GM12878 (cell line): ENCODE measurements at regions not wholly inside any gene's neighbourhood (a gene's known extent, or its start where the extent isn't known, plus 50 kb on each side); places are given as distances from the start of the nearest gene placed in this dataset.

ENCODE experiments used
- ATAC-seq: fragments of 200-7000 bp; cut with Tn5 transposase; 3 replicates; pipeline ENCODE4 v1.9.1; 2020; ENCODE audit warnings: mild to moderate bottlenecking, moderate library complexity
- BruUV-seq: library from RNA; stranded (reverse); fragments of 400-500 nt; replicated peaks from 2 replicates; lab custom pipeline; 2021; lab: Mats Ljungman, UMichigan
- CTCF ChIA-PET: fragments of 300-600 bp; sonication (Branson Sonifier 250); formaldehyde crosslinking; extraction: SDS; loops from one replicate; lab custom pipeline; 2021; ENCODE audit warnings: inconsistent platforms; lab: Yijun Ruan, JAX
- POLR2A ChIA-PET: fragments of 350-600 bp; formaldehyde crosslinking; extraction: SDS; loops from one replicate; lab custom pipeline; 2021; ENCODE audit warnings: inconsistent platforms; lab: Charles Lee
- RAD21 ChIA-PET: fragments of 300-600 bp; sonication (Branson Sonifier 250); formaldehyde crosslinking; loops from one replicate; lab custom pipeline; 2023; ENCODE audit warnings: antibody characterized with exemption; ENCODE audit not compliant: unreplicated experiment; lab: Charles Lee
- SMC1A ChIA-PET: fragments of 300-600 bp; sonication (Branson Sonifier 250); formaldehyde crosslinking; loops from one replicate; lab custom pipeline; 2023; ENCODE audit not compliant: unreplicated experiment, uncharacterized antibody; lab: Charles Lee
- DNase-seq: peaks from one replicate; pipeline ENCODE4 v3.0.0-alpha.2; 2011; ENCODE audit warnings: low read depth, low spot score
- FAIRE-seq: peaks from 3 replicates; lab custom pipeline; 2011; peaks lifted over from hg19 to GRCh38; lab: Jason Lieb, UNC
- H2AFZ ChIP-seq: 2 replicates; pipeline ENCODE4 v1.6.0; 2011; ENCODE audit warnings: low read depth, low read length, control low read depth; ENCODE audit not compliant: control insufficient read depth
- H3K27ac ChIP-seq: 2 replicates; pipeline ENCODE4 v1.5.1; 2011; ENCODE audit warnings: control low read depth; ENCODE audit not compliant: control insufficient read depth, insufficient read depth
- H3K27me3 ChIP-seq, 2 experiments: replicated peaks in 1 of 2; 2 replicates each; pipeline versions ENCODE4 v1.6.0 to v1.6.1; 2011; ENCODE audit warnings: low read length in 1 of 2; ENCODE audit not compliant: control insufficient read depth in 2 of 2, insufficient read depth in 2 of 2
- H3K36me3 ChIP-seq, 2 experiments: 2 replicates each; pipeline ENCODE4 v1.5.1; 2011; ENCODE audit warnings: low read length in 1 of 2; ENCODE audit not compliant: control insufficient read depth in 2 of 2, insufficient read depth in 2 of 2
- H3K4me1 ChIP-seq: 2 replicates; pipeline ENCODE4 v1.6.1; 2011; ENCODE audit warnings: mild to moderate bottlenecking, low read length, moderate library complexity, mixed read lengths; ENCODE audit not compliant: control insufficient read depth, insufficient read depth
- H3K4me2 ChIP-seq: 2 replicates; pipeline ENCODE4 v1.6.0; 2011; ENCODE audit warnings: control low read depth; ENCODE audit not compliant: control insufficient read depth, insufficient read depth
- H3K4me3 ChIP-seq: fragments of 200-600 bp; sonication (generic); 2 replicates; pipeline ENCODE4 v1.5.1; 2016
- H3K79me2 ChIP-seq: 2 replicates; pipeline ENCODE4 v1.6.0; 2011; ENCODE audit warnings: low read length; ENCODE audit not compliant: control insufficient read depth, insufficient read depth
- H3K9ac ChIP-seq: 2 replicates; pipeline ENCODE4 v1.8.0; 2011; ENCODE audit warnings: low read length, control low read depth, mixed read lengths; ENCODE audit not compliant: control insufficient read depth, insufficient read depth
- H3K9me3 ChIP-seq: replicated peaks from 3 replicates; pipeline ENCODE4 v1.5.1; 2011; ENCODE audit warnings: mild to moderate bottlenecking, low read length; ENCODE audit not compliant: control insufficient read depth, insufficient read depth
- H4K20me1 ChIP-seq: 2 replicates; pipeline ENCODE4 v1.6.0; 2011; ENCODE audit not compliant: control insufficient read depth, insufficient read depth
- CBFB ChIP-seq: IDR thresholded peaks from 2 replicates; pipeline ENCODE4 v1.6.1; 2016; ENCODE audit warnings: antibody characterized with exemption, low read depth
- CHD2 ChIP-seq: IDR thresholded peaks from 2 replicates; pipeline ENCODE4 v1.6.1; 2011; ENCODE audit warnings: low read depth, low read length, improper control_type of control experiment, borderline replicate concordance
- CHD4 ChIP-seq: fragments of 200-600 bp; sonication (generic); IDR thresholded peaks from 2 replicates; pipeline ENCODE4 v1.6.1; 2016; ENCODE audit warnings: mild to moderate bottlenecking
- EGR1 ChIP-seq, 2 experiments: IDR thresholded peaks; 1 replicate in 1 of 2; 2 replicates in 1 of 2; pipeline ENCODE4 v1.6.1; 2011 to 2012; ENCODE audit warnings: low read depth in 2 of 2, low read length in 2 of 2, borderline replicate concordance in 1 of 2, mild to moderate bottlenecking in 1 of 2, moderate library complexity in 1 of 2
- IRF4 ChIP-seq: IDR thresholded peaks from 2 replicates; pipeline ENCODE4 v1.6.1; 2011; ENCODE audit warnings: low read depth, low read length
- KDM1A ChIP-seq: fragments of 200-600 bp; sonication (generic); IDR thresholded peaks from 2 replicates; pipeline ENCODE4 v1.6.1; 2016; ENCODE audit warnings: borderline replicate concordance
- NR2F1 ChIP-seq: fragments of 450-650 bp; conservative IDR thresholded peaks from 2 replicates; pipeline ENCODE4 v1.6.1; 2017; ENCODE audit warnings: mild to moderate bottlenecking
- NRF1 ChIP-seq: conservative IDR thresholded peaks from 2 replicates; pipeline ENCODE4 v1.6.1; 2011; ENCODE audit warnings: mild to moderate bottlenecking, low read depth, low read length, improper control_type of control experiment
- SIN3A ChIP-seq: IDR thresholded peaks from 2 replicates; pipeline ENCODE4 v1.6.1; 2012; ENCODE audit warnings: low read depth, low read length, improper control_type of control experiment
- TARDBP ChIP-seq: IDR thresholded peaks from 2 replicates; pipeline ENCODE4 v1.6.1; 2016; ENCODE audit warnings: borderline replicate concordance
- TCF7 ChIP-seq: IDR thresholded peaks from 2 replicates; pipeline ENCODE4 v1.6.1; 2014; ENCODE audit warnings: antibody characterized with exemption, borderline replicate concordance
- YBX1 ChIP-seq: fragments of 450-650 bp; IDR thresholded peaks from 2 replicates; pipeline ENCODE4 v1.6.1; 2016; ENCODE audit warnings: antibody characterized with exemption
- WGBS: methylation state at CpG from one replicate; pipeline ENCODE4 v1.1.6; 2016; ENCODE audit warnings: low lambda C conversion rate; ENCODE audit not compliant: insufficient replicate concordance, insufficient coverage; ENCODE audit errors: missing lambda C conversion rate; 5-methylcytosine and 5-hydroxymethylcytosine counted together
- in situ Hi-C: fragments of 300-500 bp; cut with MboI; formaldehyde crosslinking; loops from 9 replicates; pipeline ENCODE4 v1.14.3; 2018; ENCODE audit warnings: mixed read lengths
- intact Hi-C: fragments of 100-400 bp; cut with micrococcal nuclease; formaldehyde crosslinking; loops from one replicate; pipeline ENCODE4 v1.14.2; 2022; ENCODE audit not compliant: unreplicated experiment
- TF ChIP-seq, protein P1 (sequence below): fragments of 450-650 bp; IDR thresholded peaks from 2 replicates; pipeline ENCODE4 v1.6.1; 2016; ENCODE audit warnings: mild to moderate bottlenecking, moderate library complexity, borderline replicate concordance
- TF ChIP-seq, protein P2 (sequence below): IDR thresholded peaks from 2 replicates; pipeline ENCODE4 v1.6.1; 2011; ENCODE audit warnings: low read depth, low read length, improper control_type of control experiment, borderline replicate concordance
- TF ChIP-seq, protein P3 (sequence below): fragments of 450-650 bp; IDR thresholded peaks from 2 replicates; pipeline ENCODE4 v1.6.1; 2016; ENCODE audit warnings: mild to moderate bottlenecking

DNA sequence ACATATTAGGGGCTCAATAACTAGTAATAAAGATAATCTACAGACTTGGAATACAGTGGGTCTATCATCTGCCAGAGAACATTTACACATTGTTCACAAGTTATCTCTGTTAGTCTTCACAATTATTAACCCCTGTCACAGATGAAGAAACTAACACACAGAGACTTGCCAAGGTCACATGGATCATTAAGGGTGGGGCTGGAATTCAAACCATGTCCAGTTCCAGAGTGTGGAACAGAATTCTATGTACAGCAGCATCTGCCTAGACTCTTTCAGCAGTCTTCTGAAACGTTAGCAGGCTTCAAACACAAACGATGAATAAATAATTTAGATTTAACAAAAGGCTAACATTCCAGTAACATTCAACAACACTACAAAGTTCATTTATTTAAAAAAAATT, 673.9 kb upstream of the NR2F2 start (continued):
- TF ChIP-seq, protein P1, sequence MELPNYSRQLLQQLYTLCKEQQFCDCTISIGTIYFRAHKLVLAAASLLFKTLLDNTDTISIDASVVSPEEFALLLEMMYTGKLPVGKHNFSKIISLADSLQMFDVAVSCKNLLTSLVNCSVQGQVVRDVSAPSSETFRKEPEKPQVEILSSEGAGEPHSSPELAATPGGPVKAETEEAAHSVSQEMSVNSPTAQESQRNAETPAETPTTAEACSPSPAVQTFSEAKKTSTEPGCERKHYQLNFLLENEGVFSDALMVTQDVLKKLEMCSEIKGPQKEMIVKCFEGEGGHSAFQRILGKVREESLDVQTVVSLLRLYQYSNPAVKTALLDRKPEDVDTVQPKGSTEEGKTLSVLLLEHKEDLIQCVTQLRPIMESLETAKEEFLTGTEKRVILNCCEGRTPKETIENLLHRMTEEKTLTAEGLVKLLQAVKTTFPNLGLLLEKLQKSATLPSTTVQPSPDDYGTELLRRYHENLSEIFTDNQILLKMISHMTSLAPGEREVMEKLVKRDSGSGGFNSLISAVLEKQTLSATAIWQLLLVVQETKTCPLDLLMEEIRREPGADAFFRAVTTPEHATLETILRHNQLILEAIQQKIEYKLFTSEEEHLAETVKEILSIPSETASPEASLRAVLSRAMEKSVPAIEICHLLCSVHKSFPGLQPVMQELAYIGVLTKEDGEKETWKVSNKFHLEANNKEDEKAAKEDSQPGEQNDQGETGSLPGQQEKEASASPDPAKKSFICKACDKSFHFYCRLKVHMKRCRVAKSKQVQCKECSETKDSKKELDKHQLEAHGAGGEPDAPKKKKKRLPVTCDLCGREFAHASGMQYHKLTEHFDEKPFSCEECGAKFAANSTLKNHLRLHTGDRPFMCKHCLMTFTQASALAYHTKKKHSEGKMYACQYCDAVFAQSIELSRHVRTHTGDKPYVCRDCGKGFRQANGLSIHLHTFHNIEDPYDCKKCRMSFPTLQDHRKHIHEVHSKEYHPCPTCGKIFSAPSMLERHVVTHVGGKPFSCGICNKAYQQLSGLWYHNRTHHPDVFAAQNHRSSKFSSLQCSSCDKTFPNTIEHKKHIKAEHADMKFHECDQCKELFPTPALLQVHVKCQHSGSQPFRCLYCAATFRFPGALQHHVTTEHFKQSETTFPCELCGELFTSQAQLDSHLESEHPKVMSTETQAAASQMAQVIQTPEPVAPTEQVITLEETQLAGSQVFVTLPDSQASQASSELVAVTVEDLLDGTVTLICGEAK = no peak
- TF ChIP-seq IRF4 (no peak), CHD2 (no peak), NRF1 (no peak), KDM1A (no peak), CBFB (no peak), CHD4 (no peak)
- TF ChIP-seq, protein P2, sequence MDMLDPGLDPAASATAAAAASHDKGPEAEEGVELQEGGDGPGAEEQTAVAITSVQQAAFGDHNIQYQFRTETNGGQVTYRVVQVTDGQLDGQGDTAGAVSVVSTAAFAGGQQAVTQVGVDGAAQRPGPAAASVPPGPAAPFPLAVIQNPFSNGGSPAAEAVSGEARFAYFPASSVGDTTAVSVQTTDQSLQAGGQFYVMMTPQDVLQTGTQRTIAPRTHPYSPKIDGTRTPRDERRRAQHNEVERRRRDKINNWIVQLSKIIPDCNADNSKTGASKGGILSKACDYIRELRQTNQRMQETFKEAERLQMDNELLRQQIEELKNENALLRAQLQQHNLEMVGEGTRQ = no peak

DNA sequence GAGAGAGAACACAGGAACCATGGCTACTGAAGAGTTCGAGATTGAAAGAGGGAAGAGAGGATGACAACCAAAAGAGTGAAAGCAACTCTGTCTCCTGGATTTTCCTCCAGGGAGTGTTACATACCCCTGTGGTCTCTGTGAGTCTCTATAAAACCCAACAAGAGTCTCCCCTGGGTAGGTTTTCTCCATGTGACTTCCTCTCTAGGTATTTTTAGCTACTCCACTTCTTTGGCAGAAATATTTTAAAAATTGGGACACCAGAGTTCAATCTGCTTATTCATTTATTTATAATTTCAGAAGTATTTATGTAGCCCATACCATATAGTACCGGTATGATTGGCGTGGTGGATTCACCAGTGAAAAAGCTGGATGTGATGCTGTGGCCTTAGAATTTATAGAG, 671.7 kb upstream of the NR2F2 start:
- DNase-seq (no peak), ATAC-seq (no peak), FAIRE-seq (no peak)
- TF ChIP-seq, protein P3, sequence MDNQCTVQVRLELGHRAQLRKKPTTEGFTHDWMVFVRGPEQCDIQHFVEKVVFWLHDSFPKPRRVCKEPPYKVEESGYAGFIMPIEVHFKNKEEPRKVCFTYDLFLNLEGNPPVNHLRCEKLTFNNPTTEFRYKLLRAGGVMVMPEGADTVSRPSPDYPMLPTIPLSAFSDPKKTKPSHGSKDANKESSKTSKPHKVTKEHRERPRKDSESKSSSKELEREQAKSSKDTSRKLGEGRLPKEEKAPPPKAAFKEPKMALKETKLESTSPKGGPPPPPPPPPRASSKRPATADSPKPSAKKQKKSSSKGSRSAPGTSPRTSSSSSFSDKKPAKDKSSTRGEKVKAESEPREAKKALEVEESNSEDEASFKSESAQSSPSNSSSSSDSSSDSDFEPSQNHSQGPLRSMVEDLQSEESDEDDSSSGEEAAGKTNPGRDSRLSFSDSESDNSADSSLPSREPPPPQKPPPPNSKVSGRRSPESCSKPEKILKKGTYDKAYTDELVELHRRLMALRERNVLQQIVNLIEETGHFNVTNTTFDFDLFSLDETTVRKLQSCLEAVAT = no peak
- TF ChIP-seq YBX1 (no peak), EGR1 (IDR thresholded peaks at IDR 0.05; ENCODE audit: borderline replicate concordance in 1 of 2, low read depth in 2 of 2, low read length in 2 of 2) (no peak), NR2F1 (no peak), TARDBP (no peak), TCF7 (no peak), SIN3A (no peak)
- Histone ChIP-seq H3K9me3 (no peaks in the 10 kb centered on the region; the same call in 2 of the 3 replicates), H3K4me1 (no peaks in the 10 kb centered on the region), H3K4me3 (no peak overlapping the region), H2AFZ (no peak overlapping the region), H3K9ac (no peak overlapping the region), H3K27ac (no peak overlapping the region), H3K4me2 (no peak overlapping the region), H3K36me3 (no peaks in the 10 kb centered on the region), H3K27me3 (no peaks in the 10 kb centered on the region), H3K79me2 (no peaks in the 10 kb centered on the region), H4K20me1 (no peaks in the 10 kb centered on the region)
- CTCF ChIA-PET = interaction anchor here (0.7 kb wide), 1 partner anchor 22 kb away, joined by 3 read pairs; no protein-coding TSS in a partner anchor
- BruUV-seq = no TSS peak
- POLR2A ChIA-PET = no interaction called here
- intact Hi-C loops (no loop called here), in situ Hi-C loops (no loop called here)
- RAD21 ChIA-PET = no interaction called here
- WGBS = 5% methylated on average over 3 of the region's 3 CpGs
- SMC1A ChIA-PET = no interaction called here
